ENCODE measurements at regions not wholly inside any gene's neighbourhood (a gene's known extent, or its start where the extent isn't known, plus 50 kb on each side); places are given as distances from the start of the nearest gene placed in this dataset.

GRCh38 chr3:72432246-72432645, 416.0 kb downstream of the SHQ1 start:
- TF ChIP-seq, protein P1, sequence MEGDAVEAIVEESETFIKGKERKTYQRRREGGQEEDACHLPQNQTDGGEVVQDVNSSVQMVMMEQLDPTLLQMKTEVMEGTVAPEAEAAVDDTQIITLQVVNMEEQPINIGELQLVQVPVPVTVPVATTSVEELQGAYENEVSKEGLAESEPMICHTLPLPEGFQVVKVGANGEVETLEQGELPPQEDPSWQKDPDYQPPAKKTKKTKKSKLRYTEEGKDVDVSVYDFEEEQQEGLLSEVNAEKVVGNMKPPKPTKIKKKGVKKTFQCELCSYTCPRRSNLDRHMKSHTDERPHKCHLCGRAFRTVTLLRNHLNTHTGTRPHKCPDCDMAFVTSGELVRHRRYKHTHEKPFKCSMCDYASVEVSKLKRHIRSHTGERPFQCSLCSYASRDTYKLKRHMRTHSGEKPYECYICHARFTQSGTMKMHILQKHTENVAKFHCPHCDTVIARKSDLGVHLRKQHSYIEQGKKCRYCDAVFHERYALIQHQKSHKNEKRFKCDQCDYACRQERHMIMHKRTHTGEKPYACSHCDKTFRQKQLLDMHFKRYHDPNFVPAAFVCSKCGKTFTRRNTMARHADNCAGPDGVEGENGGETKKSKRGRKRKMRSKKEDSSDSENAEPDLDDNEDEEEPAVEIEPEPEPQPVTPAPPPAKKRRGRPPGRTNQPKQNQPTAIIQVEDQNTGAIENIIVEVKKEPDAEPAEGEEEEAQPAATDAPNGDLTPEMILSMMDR (IDR thresholded peaks at IDR 0.05), result no peak
- no peak for TF ChIP-seq EHMT2 (IDR thresholded peaks at IDR 0.05; ENCODE audit: low read depth)
